GM13977 (cell line): ENCODE measurements at regions not wholly inside any gene's neighbourhood (a gene's known extent, or its start where the extent isn't known, plus 50 kb on each side); places are given as distances from the start of the nearest gene placed in this dataset.
"Not testable (repeated sequence)": the region's sequence is repeated elsewhere in the genome, so short reads cannot be mapped to it uniquely, and the experiment has no call there.

Source experiments
- DNase-seq: peaks from one replicate; pipeline ENCODE4 v3.0.0; 2012; ENCODE audit warnings: low spot score
- in situ Hi-C: fragments of 300-500 bp; cut with MboI; formaldehyde crosslinking; loops from one replicate; pipeline ENCODE4 v1.12.0; 2022; ENCODE audit warnings: low sequenced_read_pairs, low pct_unique_long_range_greater_than_20kb, mixed read lengths, inconsistent platforms; ENCODE audit not compliant: unreplicated experiment
- TF ChIP-seq, protein P1 (sequence below): IDR thresholded peaks from 2 replicates; pipeline ENCODE4 v1.5.1; 2012; ENCODE audit warnings: mild to moderate bottlenecking, control low read depth; ENCODE audit not compliant: insufficient read depth; ENCODE audit errors: extremely low read depth, missing control alignments

DNA sequence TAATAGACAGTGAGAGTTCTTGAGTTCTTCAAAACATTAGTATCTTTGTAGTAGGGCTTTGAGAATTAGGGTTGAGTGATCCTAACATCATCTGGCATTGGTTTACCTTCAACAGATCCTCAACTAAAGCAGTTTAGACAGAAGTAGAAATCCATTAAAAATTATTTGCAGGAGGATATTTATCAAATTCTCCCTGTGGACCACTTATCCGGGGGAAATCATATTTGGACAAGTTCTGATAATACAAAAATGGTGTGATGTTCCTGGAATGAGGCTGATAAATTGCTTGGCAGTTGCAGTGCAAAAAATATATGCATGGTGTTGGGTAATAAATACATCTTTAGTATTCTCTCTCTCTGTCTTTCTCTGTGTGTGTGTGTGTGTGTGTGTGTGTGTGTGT is 115.1 kb upstream of the CHODL start:
- in situ Hi-C loops = no loop called here
- TF ChIP-seq, protein P1, sequence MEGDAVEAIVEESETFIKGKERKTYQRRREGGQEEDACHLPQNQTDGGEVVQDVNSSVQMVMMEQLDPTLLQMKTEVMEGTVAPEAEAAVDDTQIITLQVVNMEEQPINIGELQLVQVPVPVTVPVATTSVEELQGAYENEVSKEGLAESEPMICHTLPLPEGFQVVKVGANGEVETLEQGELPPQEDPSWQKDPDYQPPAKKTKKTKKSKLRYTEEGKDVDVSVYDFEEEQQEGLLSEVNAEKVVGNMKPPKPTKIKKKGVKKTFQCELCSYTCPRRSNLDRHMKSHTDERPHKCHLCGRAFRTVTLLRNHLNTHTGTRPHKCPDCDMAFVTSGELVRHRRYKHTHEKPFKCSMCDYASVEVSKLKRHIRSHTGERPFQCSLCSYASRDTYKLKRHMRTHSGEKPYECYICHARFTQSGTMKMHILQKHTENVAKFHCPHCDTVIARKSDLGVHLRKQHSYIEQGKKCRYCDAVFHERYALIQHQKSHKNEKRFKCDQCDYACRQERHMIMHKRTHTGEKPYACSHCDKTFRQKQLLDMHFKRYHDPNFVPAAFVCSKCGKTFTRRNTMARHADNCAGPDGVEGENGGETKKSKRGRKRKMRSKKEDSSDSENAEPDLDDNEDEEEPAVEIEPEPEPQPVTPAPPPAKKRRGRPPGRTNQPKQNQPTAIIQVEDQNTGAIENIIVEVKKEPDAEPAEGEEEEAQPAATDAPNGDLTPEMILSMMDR = no peak
- no peak for DNase-seq

DNA sequence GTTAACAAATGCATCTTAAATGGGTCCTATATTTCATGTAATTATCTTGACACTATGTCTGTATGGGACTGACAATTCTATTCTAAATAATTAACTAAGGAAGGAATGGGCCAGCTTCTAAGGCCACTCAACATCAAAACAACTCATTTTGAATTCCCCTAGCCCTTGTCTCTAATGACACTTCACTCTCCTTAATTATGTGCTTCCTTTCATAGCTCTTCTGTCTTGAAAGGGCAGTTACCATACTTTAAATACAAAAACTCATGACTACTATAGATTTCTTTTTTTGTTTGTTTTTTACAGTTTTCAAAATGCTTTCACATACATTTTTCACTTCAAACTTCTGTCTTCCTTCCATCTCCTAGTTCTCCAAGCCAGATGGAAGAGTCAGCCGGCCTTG is 126.1 kb upstream of the CHODL start:
- in situ Hi-C loops = no loop called here
- TF ChIP-seq, protein P1 = no peak
- no peak for DNase-seq

DNA sequence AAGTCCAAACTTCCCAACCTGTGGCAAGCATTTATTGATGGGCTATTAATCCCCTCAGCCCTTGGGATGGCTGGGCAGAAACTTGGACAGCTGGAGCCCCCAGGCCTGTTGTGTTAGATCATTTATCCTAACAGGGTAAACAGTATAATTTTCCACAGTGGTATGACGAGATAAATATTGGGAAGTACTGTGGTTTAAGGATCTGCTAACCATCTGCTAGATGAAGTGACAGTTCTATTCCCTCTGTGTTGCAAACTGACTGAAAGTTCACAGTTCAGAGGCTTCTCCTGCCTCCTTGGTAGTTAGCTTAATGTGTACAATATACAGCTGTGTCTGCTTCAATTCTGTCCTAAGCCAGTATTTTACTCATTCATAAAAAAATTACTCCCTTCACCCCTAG is 127.5 kb upstream of the CHODL start:
- in situ Hi-C loops = no loop called here
- no peak for DNase-seq
- TF ChIP-seq, protein P1 = no peak

DNA sequence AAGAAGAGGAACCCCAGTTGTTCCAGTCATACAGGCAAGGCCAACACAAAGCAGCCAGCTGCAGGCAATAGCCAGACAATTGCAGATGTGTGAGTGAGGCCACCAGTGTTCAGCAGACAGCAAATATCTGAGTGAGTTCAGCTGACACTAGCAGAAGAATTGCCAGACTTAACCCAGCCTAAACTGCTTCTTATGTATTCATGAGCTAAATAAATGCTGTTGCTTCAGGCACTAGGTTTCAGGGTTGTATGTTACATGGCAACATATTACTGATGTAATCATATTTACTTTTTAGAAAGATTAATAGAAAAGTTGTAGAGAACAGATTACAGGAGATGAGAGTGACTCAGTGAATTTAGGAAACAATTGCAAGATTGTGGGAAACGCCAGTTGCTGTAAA is 129.8 kb upstream of the CHODL start:
- no peak for DNase-seq
- TF ChIP-seq, protein P1 = no peak
- in situ Hi-C loops = no loop called here

DNA sequence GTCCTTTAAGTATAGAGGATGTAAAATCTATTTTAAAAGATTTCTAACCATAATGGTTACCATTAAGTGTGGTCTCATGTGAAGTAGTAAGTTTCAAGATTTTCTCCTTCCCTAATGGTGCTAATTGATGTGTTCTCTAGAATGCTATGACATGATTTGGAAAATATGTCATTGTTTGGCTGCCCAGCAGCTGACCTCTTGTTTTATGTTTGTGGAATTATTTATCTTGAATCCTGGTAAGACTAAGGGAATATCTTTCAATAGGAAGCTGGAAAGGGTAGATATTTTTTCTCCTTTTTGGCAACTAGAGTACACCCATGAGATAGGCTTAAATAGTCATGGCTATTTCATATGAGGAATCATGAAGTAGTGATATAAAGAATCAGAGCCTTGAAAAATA is 139.8 kb upstream of the CHODL start:
- DNase-seq = no peak
- in situ Hi-C loops = no loop called here
- TF ChIP-seq, protein P1 = no peak

DNA sequence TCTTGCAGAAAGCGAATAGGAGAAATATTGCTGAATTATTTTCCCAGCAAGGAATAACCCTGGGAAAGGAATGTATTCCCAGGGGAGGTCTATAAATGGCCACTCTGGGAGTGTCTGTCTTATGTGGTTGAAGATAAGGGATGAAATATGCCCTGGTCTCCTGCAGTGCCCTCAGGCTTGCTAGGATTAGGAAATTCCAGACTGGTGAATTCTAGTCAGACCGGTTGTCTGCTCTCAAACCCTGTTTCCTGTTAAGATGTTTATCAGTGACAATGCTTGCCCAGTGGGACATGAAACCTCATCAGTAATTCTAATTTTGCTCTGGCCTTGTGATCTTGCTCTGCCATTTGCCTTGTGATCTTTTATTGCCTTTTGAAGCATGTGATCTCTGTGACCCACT is 148.2 kb upstream of the CHODL start:
- DNase-seq, in situ Hi-C loops: not testable (repeated sequence)

DNA sequence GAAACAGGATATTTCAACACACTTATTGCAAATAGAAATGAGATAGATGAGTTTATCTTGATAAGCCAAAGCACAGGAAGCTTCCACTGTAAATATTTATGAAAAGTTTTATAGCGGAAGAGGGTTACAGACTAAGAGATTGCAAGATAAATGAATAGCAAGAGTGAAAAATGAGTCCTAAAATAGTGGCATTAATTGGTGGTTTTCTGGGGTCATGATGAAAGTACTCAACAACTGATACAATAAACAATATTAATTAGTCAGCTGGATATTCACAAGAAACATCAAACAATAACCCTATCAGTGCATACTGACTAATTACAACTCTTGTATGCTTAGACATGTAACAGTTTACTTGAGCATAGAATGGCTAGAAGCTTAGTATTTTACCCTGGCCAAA is 154.8 kb upstream of the CHODL start:
- TF ChIP-seq, protein P1 = no peak
- in situ Hi-C loops = no loop called here

More for the DNA sequence above, 154.8 kb upstream of the CHODL start:
- no peak for DNase-seq
